ENCODE measurements at regions not wholly inside any gene's neighbourhood (a gene's known extent, or its start where the extent isn't known, plus 50 kb on each side); places are given as distances from the start of the nearest gene placed in this dataset.

DNA sequence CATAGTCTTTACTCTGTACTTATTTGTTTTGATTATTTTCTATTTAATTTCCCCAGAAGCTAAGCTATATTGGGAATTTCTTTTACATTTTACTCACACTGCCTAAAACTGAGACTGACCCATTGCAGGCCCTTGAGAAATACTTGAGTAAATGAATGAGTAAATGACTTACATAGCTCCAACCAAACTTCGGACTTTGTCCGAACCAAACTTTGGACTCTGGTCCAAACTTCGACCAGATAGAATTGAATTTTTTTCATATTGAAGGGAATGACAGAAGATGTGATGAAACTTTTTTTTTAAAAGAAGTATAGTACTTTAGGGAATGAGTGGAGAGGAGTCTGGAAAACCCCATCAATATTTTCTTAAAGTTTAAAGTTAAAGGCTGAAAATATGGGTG is 75.6 kb upstream of the MYRIP start:
- no peak for TF ChIP-seq CTCF (IDR thresholded peaks at IDR 0.05; ENCODE audit: insufficient read depth, low read length)
- TF ChIP-seq REST (IDR thresholded peaks at IDR 0.05; ENCODE audit: insufficient replicate concordance, low read depth) = no peak
- no peak for TF ChIP-seq POLR2AphosphoS5 (IDR thresholded peaks at IDR 0.05; ENCODE audit: low read depth)
